MG63 (cell line): ENCODE measurements at regions not wholly inside any gene's neighbourhood (a gene's known extent, or its start where the extent isn't known, plus 50 kb on each side); places are given as distances from the start of the nearest gene placed in this dataset.
A peak's percentile ranks its signal among the peaks of the same experiment; 100 is the strongest.
"Not testable (repeated sequence)": the region's sequence is repeated elsewhere in the genome, so short reads cannot be mapped to it uniquely, and the experiment has no call there.

Experiments used
- DNase-seq: peaks from one replicate; pipeline ENCODE4 v3.0.0-alpha.2; 2020
- H3K27me3 ChIP-seq: fragments of 250-450 bp; sonication (Bioruptor Pico); 2 replicates; pipeline ENCODE4 v1.5.1; 2020; ENCODE audit warnings: mild to moderate bottlenecking, moderate library complexity
- H3K36me3 ChIP-seq: fragments of 250-450 bp; sonication (Bioruptor Pico); 2 replicates; pipeline ENCODE4 v1.5.1; 2020; ENCODE audit warnings: mild to moderate bottlenecking, moderate library complexity
- H3K4me3 ChIP-seq: fragments of 250-450 bp; sonication (Bioruptor Pico); 2 replicates; pipeline ENCODE4 v1.5.1; 2020; ENCODE audit warnings: mild to moderate bottlenecking, moderate library complexity
- H3K9me3 ChIP-seq: fragments of 250-450 bp; sonication (Bioruptor Pico); 2 replicates; pipeline ENCODE4 v1.5.1; 2020; ENCODE audit warnings: mild to moderate bottlenecking, moderate library complexity

DNA sequence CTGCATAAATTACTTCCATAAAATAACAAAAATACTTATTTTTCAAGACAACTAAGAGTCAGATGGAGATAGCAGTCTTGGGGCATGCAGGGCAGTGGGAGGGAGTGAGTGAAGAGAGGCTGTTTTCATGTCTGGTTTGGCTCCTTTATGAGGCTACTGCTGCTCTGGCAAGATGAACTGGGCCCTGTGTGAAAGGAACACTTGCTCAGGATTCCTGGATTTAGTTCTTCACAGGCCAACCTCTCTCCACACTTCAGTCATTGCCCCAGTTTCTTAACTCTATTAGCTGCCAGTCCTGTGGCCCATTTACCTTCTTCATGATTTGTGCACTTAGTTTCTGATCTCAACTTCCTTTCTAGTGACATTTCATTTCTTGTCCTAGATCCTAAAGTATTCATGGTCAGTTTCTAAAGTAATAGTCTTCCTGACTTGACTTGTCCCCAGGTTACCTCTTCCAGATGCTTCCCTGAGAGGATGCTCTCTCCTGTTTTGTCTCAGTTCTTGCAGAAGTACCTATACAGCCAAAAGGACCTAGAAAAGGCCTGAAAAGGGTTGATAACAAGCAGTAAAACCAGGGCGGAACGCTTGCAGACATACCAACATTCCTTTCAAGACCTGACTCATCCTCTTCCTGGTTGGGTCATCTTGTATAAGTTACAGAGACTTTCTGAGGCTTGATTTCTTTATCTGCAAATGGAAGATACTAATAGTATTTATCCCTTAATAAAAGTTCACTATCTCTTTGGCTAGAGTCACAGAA is 77.0 kb upstream of the ZFAND5 start:
- no peak overlapping the region for H3K4me3 ChIP-seq
- no peaks in the 10 kb centered on the region for H3K36me3 ChIP-seq
- no peaks in the 10 kb centered on the region for H3K9me3 ChIP-seq
- peak; percentile 33 for DNase-seq
- H3K27me3 ChIP-seq = no peaks in the 10 kb centered on the region

DNA sequence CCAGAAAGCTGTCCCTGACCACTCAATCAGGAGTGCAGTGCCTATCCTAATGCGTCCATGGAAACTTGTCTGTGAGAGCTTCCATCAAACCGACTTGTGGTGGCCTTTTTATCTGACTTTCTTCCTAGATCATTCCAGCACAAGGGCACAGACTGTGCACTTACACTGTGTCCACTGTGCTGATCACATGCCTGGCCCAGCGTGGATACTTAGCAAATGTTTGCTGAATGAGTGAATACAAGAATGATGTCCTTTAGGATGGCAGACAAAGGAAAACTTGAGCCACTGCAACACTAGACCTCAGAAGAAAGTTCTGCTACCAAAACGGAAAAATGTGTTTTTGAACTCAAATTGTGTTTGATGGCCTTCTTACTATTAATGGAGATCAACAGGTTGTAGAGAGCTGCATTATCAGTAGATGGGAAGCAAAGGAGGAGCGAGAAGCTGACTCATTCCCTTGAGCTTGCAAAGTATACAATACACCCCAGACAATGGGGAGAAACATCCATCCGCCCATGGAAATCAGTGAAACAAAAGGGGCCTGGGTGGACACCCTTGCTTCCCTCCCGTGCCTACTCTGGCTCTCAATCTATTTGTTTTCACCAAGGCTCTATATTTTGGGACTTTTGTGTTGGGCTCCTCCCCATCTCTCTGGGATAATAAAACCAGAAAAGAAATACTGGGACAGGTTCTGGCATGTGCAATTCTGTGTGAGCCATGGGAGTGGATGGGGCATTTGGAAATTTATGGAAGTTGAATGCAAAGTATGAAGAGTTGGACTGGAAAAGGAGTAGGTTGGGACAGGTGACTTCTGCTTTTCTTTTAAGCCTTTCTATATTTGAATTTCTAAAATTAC is 76.2 kb upstream of the ZFAND5 start:
- no peaks in the 10 kb centered on the region for H3K36me3 ChIP-seq
- no peaks in the 10 kb centered on the region for H3K9me3 ChIP-seq
- H3K27me3 ChIP-seq = no peaks in the 10 kb centered on the region
- DNase-seq = no peak
- no peak overlapping the region for H3K4me3 ChIP-seq

DNA sequence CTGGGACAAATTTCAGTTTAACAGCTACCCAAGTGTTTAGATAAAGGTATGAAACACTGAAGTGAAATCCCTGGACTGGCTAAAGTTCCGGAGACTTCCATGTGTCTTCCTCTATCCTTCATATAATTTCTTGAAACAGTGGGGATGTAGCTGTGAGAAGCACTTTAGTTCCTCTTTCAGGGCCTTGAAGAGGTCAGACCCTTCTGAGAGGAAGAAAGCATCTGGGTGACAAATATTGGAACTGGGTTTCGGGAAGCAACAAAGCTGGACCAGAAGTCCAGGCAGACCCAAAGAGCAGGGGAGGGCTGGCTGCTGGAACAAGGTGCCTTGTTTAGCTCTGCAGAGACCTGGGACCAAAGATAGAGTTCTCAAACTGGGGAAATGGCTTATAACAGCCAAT is 75.4 kb upstream of the ZFAND5 start:
- Histone ChIP-seq H3K9me3 (no peaks in the 10 kb centered on the region), H3K27me3 (no peaks in the 10 kb centered on the region), H3K4me3 (no peak overlapping the region), H3K36me3 (no peaks in the 10 kb centered on the region)
- DNase-seq = no peak

DNA sequence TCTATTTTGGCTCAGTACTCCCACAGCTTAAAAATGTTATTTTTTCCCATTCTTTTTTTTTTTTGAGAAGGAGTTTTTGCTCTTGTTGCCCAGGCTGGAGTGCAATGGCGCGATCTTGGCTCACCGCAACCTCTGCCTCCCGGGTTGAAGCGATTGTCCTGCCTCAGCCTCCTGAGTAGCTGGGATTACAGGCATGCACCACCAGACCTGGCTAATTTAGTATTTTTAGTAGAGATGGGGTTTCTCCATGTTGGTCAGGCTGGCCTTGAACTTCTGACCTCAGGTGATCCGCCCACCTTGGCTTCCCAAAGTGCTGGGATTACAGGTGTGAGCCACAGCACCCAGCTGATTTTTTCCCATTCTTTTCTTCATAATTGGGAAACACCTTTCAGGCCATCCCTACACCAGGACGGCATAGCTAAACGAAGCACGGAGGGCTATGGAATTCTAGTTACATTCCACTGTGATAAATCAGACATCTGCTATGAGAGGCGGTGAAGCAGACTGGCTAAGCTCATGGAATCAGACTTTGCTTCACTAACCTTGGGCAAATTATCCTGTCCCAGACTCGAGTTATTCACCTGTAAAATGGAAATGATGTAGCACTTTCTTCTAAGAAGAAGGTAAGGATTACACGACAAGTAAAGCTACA is 68.7 kb upstream of the ZFAND5 start:
- not testable (repeated sequence) for DNase-seq

DNA sequence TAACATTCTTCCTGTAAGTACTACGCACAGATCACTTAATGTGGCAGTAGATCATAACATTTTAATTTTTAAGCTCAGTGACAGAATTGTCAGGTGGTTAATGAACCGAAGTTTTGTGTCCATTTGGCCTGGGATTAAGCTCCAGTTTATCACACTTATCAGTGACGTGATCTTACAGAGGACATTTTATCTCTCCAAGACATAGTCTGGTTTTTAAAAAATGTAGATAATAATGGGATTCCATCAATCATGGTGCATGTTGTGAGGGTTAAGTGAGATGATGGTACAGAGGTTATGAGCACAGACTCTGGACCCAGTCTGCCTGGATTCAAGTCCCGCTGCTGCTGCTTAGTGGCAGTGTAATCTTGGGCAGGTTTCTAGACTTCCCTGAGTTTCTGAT is 66.0 kb upstream of the ZFAND5 start:
- Histone ChIP-seq H3K4me3 (no peak overlapping the region), H3K36me3 (no peaks in the 10 kb centered on the region), H3K27me3 (no peaks in the 10 kb centered on the region), H3K9me3 (no peaks in the 10 kb centered on the region)
- no peak for DNase-seq

More for the DNA sequence above, 68.7 kb upstream of the ZFAND5 start:
- not testable (repeated sequence) for H3K27me3 ChIP-seq, H3K36me3 ChIP-seq, H3K4me3 ChIP-seq, H3K9me3 ChIP-seq

DNA sequence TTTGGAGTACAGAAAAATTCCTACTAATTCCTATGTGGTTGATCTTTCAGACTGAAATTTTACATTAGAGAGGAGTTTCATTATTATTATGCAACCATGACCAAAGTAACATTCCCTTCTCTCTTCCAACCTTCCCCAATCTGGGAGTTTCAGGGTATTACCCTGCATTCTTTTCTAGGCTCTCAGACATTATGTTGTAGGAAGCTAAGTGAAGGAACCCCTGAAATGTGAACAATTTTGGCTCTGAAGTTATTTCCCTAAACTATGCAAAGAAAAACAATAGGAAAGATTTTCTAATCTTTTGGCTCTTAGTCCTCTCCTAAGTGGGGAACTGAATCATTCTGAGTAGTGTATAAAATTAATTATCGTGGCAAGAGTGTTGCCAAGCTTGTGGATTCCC is 63.3 kb upstream of the ZFAND5 start:
- DNase-seq = no peak
- Histone ChIP-seq H3K27me3 (no peaks in the 10 kb centered on the region), H3K4me3 (no peak overlapping the region), H3K9me3 (no peaks in the 10 kb centered on the region), H3K36me3 (no peaks in the 10 kb centered on the region)

DNA sequence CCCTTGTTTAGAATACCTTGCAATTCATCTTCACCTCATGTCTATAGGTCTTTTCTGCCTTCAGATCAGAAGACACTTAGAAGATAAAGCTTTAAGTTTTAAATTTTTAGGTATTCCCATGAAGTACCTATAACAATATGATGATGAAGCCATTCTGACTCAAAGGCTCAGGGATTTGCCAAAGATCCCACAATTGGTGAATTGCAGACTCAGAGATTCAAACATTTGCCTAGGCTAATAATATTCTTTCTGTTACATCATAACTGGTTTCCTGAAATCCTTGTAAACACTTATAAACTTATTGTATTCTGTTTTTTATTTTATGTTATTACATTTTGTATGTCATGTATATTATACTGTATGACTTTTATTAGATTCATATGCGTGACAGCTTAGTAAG is 62.8 kb upstream of the ZFAND5 start:
- no peaks in the 10 kb centered on the region for H3K9me3 ChIP-seq
- no peak overlapping the region for H3K4me3 ChIP-seq
- H3K36me3 ChIP-seq = no peaks in the 10 kb centered on the region
- DNase-seq = no peak
- H3K27me3 ChIP-seq = no peaks in the 10 kb centered on the region

DNA sequence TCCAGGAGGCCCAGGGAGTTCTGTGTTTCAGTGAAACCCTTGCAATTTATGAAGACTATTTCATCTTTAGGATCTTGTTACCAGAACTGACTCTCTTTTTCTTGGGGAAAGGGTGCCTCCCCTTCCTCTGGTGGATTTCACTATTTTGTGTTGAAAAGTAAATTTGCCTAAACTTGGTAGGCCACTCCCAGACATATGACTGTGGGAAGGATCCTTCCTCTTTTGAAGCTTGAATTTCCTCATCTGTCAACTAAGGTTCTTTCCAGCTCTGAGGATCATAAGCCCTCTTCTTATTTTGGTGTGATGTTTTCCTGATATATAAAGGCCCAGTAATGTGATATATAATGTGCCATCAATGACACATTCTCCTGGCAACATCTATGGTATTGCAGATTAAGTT is 59.1 kb upstream of the ZFAND5 start:
- H3K36me3 ChIP-seq = no peaks in the 10 kb centered on the region
- DNase-seq = no peak
- no peaks in the 10 kb centered on the region for H3K27me3 ChIP-seq
- H3K9me3 ChIP-seq = no peaks in the 10 kb centered on the region
- no peak overlapping the region for H3K4me3 ChIP-seq

DNA sequence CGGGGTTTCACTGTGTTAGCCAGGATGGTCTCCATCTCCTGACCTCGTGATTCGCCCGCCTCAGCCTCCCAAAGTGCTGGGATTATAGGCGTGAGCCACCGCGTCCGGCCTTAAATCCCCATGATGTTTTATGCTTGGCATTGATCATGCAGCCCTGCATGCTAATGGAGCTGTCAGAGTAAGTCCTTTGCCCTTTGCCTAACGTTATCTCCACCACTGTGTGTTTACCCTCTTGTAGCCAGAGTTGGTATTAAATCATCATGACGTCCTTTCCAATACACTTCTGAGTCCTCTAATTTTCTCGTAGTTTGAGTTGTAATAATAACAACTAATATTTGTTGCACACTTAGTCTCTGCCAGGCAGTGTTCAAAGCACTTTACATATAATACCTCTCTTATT is 57.2 kb upstream of the ZFAND5 start:
- Histone ChIP-seq H3K4me3 (no peak overlapping the region), H3K9me3 (no peaks in the 10 kb centered on the region), H3K27me3 (no peaks in the 10 kb centered on the region), H3K36me3 (no peaks in the 10 kb centered on the region)
- DNase-seq = no peak

DNA sequence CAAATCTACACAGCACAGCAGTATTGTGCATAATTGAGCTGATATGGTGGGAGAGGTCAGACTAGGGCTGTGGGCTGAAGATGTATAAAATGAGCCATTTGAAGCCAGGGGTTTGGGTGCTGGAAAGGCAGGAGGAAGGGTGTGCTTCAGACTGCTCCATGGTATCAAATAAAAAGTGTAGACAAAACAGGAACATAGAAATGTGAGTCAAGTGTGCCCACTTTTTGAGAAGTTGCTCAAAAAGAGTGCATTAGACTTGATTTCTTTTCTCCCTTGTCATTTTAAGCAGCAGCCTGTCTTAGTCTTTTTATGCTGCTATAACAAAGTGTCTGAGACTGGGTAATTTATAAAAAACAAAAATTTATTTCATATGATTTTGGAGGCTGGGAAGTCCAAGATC is 55.8 kb upstream of the ZFAND5 start:
- no peaks in the 10 kb centered on the region for H3K36me3 ChIP-seq
- no peak overlapping the region for H3K4me3 ChIP-seq
- no peaks in the 10 kb centered on the region for H3K9me3 ChIP-seq
- no peaks in the 10 kb centered on the region for H3K27me3 ChIP-seq
- DNase-seq = no peak

DNA sequence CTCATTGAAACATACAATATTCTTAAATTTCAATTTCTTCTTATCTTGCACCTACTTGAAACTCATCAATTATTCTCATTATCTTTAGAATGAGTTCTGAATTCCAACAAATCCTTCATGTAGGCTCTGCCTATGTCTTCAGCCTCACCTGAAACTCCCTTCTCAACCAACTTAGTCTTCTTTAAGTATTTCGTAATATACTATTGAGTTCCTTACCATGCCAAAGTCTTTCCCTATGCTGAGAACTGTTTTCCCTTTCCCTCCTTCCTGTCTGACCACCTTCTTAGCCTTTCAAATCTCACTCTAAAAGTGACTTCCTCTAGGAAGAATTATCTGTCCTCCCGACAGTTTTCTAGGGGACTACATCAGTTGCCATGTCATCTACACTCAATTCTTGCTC is 50.9 kb upstream of the ZFAND5 start:
- no peaks in the 10 kb centered on the region for H3K9me3 ChIP-seq
- no peaks in the 10 kb centered on the region for H3K36me3 ChIP-seq
- H3K4me3 ChIP-seq = no peak overlapping the region
- no peaks in the 10 kb centered on the region for H3K27me3 ChIP-seq
- DNase-seq = no peak

DNA sequence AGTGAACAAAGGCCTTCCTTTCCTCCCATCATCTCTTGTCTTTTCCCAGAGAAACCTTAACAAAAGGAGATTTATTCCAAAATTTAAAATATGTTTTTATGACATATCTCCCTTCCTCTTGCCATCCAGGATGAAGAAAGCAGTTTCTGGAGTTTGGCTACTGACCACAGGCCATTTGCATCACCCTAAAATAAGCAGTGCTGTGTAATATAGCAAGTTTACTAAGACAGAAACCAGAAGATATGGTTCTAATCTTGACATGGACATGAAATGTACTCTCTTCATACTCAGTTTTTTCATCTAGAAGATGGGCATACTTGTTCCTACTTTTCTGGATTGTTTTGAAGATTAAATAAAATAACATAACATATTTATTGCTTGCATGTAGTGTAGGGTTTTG is 50.2 kb upstream of the ZFAND5 start:
- no peak overlapping the region for H3K4me3 ChIP-seq
- DNase-seq = no peak
- no peaks in the 10 kb centered on the region for H3K27me3 ChIP-seq
- no peaks in the 10 kb centered on the region for H3K36me3 ChIP-seq
- no peaks in the 10 kb centered on the region for H3K9me3 ChIP-seq
